ENCODE measurements at regions not wholly inside any gene's neighbourhood (a gene's known extent, or its start where the extent isn't known, plus 50 kb on each side); places are given as distances from the start of the nearest gene placed in this dataset.
"Not testable (repeated sequence)": the region's sequence is repeated elsewhere in the genome, so short reads cannot be mapped to it uniquely, and the experiment has no call there.

GRCh38 chr5:130616161-130616560, 548.9 kb downstream of the HINT1 start:
- no peak for DNase-seq (ENCODE audit: low read depth in 3 of 3, low spot score in 1 of 3)

DNA sequence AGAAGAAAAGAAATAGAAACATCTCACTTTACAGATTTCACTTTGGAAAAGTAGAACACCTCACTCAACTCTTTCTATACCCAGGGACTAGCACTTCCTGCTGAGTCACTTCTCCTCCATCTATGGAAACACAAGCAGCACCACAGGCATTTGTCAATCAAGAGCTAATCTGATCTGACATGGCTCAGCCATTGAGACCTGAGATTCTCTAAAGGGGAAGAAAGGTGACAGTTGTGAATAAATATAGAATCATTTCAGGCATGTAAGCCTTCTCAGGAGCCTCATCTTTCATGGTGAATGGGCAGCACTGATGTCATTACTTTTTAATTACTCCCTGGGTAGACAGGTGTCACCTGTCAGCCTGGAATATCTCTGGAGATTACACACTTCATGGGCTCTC, 559.8 kb downstream of the HINT1 start:
- no peak for DNase-seq (ENCODE audit: low read depth in 3 of 3, low spot score in 1 of 3)

- DNase-seq (ENCODE audit: low read depth in 3 of 3, low spot score in 1 of 3): not testable (repeated sequence)
These were observed 568.4 kb downstream of the HINT1 start for GRCh38 chr5:130596647-130597046.

DNA sequence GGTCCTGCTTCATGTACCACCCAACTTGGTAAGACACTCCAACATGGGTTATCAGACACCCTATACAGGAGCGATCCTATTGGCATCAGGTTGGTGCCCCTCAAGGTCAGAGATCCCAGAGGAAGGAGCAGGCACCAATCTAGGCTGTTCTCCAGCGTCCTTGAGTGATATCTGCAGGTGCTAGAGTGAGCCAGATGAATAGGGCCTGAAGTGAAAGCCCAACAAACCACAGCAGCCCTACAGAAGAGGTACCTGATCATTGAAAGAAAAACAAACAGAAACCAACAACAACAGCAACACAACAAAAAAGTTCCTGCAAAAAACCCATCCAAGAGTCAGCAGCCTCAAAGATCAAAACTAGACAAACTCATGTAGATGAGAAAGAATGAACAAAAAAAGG, 584.8 kb downstream of the HINT1 start:
- DNase-seq (ENCODE audit: low read depth in 3 of 3, low spot score in 1 of 3): no peak

- DNase-seq (ENCODE audit: low read depth in 3 of 3, low spot score in 1 of 3): no peak
These were observed 586.7 kb downstream of the HINT1 start for GRCh38 chr5:130578354-130578753.

GRCh38 chr5:130571076-130571475, 594.0 kb downstream of the HINT1 start:
- DNase-seq (ENCODE audit: low read depth in 3 of 3, low spot score in 1 of 3): no peak

- DNase-seq (ENCODE audit: low read depth in 3 of 3, low spot score in 1 of 3): no peak
These were observed 596.3 kb downstream of the HINT1 start for GRCh38 chr5:130568791-130569190.

DNA sequence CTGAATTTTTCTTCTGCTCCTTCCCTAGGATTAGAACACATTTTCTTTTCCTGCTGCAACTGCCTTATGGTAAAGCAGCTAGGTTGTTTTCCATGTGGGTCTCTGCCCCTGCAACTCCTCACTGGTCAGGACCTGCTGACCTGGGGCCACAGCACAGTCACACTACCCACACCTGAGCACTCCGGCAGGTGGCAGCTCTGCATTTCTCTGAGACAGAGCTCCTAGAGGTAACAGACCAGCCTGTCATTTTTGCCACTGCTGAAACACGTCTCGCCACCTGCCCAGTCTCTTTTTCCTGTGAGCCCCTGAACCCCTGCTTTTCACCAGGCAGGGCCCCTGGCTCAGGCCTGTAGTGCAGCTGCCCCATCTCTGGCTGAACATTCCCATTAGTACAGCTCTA, 609.6 kb downstream of the HINT1 start:
- no peak for DNase-seq (ENCODE audit: low read depth in 3 of 3, low spot score in 1 of 3)

DNA sequence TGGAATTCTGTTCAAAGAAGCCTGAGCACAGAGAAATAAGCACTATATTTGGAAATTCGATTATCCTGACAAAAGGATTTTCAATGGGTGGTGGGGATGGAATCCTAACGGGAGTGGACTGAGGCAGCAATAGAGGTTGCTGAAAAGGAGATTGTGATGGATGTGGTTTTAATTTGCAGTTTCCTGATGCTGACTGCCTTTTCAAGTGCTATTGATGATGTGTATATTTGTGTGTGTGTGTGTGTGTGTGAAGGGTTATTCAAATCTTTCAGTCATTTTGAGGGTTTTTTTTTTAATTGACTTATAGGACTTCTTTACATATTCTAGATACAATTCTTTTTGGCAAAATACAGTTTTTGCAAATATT, 614.5 kb downstream of the HINT1 start:
- DNase-seq (ENCODE audit: low read depth in 3 of 3, low spot score in 1 of 3): no peak

DNA sequence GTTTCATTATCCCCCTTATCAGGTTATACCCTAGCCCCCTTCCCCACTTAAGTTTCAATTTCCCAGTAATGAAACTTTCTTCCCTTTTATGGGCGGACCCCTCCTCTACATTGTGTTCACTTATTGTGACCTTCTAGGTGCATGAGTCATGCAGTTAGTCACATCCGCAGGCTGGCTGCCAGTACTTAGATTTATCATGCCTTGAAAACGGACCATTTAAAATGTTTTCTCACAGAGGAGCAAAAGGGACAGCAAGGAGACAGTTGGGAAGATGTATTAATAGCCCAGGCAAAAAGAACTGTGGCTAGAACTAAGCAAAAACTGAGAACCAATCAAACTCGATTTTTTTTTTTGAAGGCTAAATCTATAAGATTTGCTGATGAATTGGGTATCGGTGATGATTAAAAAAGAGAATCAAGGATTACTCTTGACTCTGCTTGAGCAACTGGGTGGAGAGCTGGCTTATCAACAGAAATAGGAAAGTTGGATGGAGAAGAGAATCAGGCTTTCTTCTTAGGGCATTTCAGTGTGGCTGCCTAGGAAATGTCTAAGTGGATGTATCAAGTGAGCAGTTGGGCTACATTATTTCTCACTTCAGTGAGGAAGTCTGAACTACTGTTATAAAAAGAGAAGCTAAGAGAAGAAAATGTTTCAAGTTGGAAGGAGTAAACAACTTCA, 615.0 kb downstream of the HINT1 start:
- DNase-seq (ENCODE audit: low read depth in 3 of 3, low spot score in 1 of 3): no peak

- no peak for DNase-seq (ENCODE audit: low read depth in 3 of 3, low spot score in 1 of 3)
These were observed 618.8 kb downstream of the HINT1 start for GRCh38 chr5:130546211-130546610.

GRCh38 chr5:130545291-130545690, 619.8 kb downstream of the HINT1 start:
- DNase-seq (ENCODE audit: low read depth in 3 of 3, low spot score in 1 of 3): no peak

- DNase-seq (ENCODE audit: low read depth in 3 of 3, low spot score in 1 of 3): no peak
These were observed 623.3 kb downstream of the HINT1 start for GRCh38 chr5:130541617-130542221.

DNA sequence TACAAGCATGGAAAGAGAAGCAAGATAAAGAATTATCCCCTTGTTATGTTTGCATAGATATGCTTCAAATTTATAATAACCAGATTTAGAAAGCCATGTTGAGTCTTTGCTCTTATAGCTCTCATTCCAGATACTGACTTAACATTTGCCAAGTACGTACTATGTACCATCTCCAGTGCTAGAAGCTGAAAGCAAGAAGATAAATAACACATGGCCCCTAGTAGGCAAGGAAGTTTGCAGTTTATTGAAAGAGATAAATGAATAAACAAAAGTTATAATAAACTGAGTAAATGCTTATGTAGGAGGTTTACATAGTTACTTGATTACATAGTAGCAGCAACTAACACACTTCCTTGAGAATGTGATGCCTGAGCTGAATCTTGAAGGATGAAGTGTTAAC, 628.4 kb downstream of the HINT1 start:
- no peak for DNase-seq (ENCODE audit: low read depth in 3 of 3, low spot score in 1 of 3)

- no peak for DNase-seq (ENCODE audit: low read depth in 3 of 3, low spot score in 1 of 3)
These were observed 628.5 kb downstream of the CHSY3 start for GRCh38 chr5:130532786-130533185.

- DNase-seq (ENCODE audit: low read depth in 3 of 3, low spot score in 1 of 3): no peak
These were observed 625.5 kb downstream of the CHSY3 start for GRCh38 chr5:130529511-130530485.

- DNase-seq (ENCODE audit: low read depth in 3 of 3, low spot score in 1 of 3): no peak
These were observed 624.8 kb downstream of the CHSY3 start for GRCh38 chr5:130529111-130529510.

DNA sequence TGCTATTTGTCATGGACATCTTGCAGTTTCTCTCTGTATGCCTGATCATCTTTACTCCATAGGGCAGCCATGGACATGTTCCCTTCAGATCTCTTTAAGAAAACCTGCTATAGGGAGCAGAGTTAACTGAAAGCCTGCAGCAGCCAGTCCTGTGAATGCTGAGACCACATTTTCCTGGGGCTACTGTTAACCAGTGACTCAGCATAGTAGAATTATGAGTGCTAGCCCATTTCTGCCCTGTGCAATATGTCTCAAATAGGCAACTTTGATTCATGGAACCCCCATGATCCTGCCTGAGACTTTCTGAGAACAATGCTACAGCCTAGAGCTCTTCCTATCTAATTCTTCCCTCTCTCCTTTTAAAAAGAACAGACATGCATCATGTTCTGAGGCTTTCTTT, 624.2 kb downstream of the CHSY3 start:
- DNase-seq (ENCODE audit: low read depth in 3 of 3, low spot score in 1 of 3): no peak

GRCh38 chr5:130526708-130527107, 622.4 kb downstream of the CHSY3 start:
- no peak for DNase-seq (ENCODE audit: low read depth in 3 of 3, low spot score in 1 of 3)

GRCh38 chr5:130520211-130520610, 615.9 kb downstream of the CHSY3 start:
- no peak for DNase-seq (ENCODE audit: low read depth in 3 of 3, low spot score in 1 of 3)

DNA sequence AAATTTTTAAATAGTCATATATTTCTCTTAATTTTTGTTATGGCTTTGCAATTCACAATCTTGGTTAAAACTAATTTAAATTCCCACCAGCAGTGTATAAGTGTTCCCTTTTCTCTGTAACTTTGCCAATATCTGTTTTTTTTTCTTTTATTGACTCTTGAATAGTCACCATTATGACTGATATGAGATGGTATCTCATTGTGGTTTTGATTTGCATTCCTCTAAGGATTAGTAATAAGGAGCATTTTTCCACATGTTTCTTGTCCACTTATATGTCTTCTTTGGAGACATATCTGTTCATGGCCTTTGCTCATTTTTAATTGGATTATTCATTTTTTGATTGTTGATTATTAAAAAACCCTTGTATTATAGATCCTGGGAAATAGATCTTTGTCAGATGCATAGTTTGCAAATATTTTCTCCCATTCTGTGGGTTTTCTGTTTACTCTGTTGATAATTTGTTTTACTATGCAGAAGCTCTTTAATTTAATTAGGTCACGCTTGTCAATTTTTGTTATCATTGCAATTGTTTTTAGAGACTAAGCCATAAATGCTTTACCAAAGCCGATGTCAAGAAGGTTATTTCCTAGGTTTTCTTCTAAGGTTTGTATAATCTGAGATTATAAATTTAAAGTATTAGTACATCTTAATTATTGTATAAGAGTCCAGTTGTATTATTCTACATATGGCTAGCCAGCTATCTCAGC, 610.9 kb downstream of the CHSY3 start:
- DNase-seq (ENCODE audit: low read depth in 3 of 3, low spot score in 1 of 3): no peak

Measured in stimulated activated CD4-positive, alpha-beta T cell treated with anti-CD3 and anti-CD28 coated beads, TNF-alpha, amount 100 ng/mL, for 1 hour (primary cell).